HG03103 (cell line): ENCODE measurements at regions not wholly inside any gene's neighbourhood (a gene's known extent, or its start where the extent isn't known, plus 50 kb on each side); places are given as distances from the start of the nearest gene placed in this dataset.

Experiments
- ATAC-seq: cut with Tn5 transposase; IDR thresholded peaks from one replicate; pipeline ENCODE4 v1.9.1; 2021; ENCODE audit warnings: low read depth; ENCODE audit not compliant: unreplicated experiment

GRCh38 chr13:105599477-105600037 lies 935.9 kb downstream of the EFNB2 start:
- ATAC-seq = no peak

DNA sequence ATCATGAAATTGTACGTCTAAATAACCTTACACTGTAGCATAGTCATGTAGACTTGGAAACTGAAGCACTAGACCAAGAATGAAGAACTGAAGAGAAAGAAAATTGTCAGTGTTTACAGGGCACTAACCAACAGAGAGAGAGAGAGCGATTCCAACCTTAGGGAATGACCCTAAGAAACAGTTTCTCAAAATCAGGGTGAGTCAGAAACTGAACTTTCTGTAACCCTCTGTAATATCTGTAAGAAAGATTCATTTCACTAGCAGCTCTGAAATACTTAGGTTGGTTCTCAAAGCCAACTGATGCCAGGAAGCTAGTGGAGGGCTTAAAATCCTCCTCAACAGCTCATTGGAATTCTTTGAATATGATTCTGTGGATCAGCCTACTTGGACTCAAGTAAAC lies 936.9 kb downstream of the EFNB2 start:
- ATAC-seq = no peak

- no peak for ATAC-seq
These were observed 937.9 kb downstream of the EFNB2 start for GRCh38 chr13:105597573-105597972.

GRCh38 chr13:105595471-105595870 lies 940.0 kb downstream of the EFNB2 start:
- ATAC-seq = no peak

DNA sequence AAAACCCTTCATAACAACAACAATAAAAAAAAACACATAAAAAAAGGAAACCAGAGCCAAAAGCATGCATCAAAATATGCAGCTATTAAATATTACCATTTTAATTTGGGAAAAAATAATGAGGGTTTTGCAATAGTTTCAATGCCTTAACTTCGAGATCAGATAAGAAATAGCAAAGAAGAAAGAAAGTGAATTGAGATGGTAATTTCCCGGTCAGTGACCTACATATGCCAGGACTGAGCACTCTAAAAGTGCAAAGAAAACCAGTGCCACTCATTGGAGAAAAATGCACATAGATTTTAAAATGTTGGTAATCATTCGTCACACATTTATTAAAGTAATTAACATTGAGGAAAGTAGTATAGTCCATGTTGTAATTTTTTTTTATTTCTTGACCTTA lies 944.2 kb downstream of the EFNB2 start:
- no peak for ATAC-seq

GRCh38 chr13:105587786-105588185 lies 947.7 kb downstream of the EFNB2 start:
- ATAC-seq = no peak

DNA sequence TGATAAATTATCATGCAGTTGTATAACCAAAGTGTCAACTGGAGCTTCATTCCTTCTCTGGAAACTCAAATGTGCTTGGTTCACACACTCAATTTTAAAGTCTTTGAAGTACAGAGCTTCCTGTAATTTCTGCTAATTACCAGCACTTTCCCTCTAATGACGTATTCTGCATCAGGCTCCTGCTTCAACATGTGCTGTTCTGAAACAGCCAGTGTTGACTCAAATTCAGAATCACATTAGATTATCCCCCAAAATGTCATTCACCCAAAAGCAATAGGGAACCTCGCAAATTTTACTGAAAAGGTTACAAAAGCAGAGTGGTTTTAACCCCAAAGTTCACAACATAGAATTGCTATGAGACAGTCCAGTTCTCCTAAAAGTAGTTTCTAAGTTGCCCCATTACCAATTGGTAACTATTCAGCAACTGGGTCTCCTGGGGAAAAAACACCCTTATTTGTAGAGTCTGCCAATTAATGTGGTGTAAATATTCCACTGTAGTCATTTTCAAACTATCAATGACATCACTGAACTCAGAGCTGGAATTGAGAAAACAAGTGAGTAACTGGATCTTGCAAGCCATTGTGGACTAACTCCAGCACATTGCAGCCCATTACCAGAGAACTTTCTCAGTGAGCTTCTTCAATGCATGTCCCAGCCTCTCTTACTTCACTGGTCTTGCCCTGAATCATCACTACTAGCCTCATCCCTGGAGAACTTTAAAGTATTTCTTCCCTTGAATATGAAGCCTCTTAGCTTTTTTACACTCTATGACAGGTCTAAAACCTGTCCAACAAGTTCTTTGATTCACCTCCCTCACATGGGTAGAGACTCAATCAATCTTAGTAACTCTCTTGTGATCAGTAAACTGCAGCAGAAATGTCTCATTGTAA lies 955.4 kb downstream of the EFNB2 start:
- ATAC-seq = no peak

GRCh38 chr13:105573136-105573535 lies 962.3 kb downstream of the EFNB2 start:
- ATAC-seq = no peak

DNA sequence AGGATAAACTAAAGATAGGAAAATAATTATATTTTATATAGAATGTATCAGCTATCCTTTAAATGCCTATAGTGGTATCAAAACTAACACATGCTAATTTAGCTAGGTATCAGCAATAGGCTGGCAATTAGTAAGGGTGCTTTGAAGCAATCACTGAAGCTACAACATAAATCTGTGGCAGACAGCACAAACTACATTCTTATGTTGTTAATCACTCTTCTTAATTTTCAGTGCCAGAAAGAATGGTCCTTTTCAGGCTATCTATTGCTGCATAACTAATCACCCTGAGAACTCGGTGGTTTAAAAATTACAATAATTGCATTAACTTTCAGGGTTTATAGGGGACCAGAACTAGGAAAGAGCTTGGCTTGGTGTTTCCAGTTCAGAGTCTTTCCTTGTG lies 963.1 kb downstream of the EFNB2 start:
- no peak for ATAC-seq

DNA sequence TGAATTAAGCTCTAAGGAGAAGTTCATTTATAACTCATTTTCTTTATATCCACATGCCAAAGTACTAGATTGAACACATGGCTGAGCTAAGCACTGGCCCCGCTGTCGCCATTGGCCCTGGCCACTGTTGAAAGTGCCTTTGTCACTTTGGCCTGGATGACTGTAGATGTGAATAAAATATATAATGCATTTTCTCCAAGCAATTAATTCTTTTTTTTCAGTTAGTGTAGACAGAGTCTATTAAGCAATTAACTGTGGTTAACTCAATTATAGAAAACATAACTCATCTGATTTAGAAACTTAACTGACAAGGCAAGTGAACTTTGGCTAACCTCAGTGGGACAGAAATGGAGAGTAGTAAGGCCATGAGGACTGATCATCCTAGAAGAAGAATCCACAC lies 965.6 kb downstream of the EFNB2 start:
- no peak for ATAC-seq

- no peak for ATAC-seq
These were observed 967.4 kb downstream of the EFNB2 start for GRCh38 chr13:105567951-105568525.

GRCh38 chr13:105565136-105565727 lies 970.2 kb downstream of the EFNB2 start:
- no peak for ATAC-seq

DNA sequence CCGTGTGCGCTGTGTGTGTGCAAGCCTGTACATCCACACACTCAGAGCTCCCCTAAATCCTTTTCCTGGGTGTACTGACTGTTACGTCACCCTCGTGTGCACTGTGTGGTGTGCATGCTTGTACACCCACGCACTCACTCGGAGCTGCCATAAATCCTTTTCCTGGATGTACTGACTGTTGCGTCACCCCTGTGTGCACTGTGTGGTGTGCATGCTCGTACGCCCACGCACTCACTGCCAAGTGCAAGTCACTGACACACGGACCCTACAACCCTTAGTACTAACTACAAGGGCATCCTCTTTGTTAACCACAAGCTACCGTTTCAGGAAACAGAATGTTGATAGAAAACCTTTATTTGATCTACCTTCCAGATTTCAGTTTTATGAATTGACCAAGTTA lies 983.4 kb downstream of the EFNB2 start:
- no peak for ATAC-seq

DNA sequence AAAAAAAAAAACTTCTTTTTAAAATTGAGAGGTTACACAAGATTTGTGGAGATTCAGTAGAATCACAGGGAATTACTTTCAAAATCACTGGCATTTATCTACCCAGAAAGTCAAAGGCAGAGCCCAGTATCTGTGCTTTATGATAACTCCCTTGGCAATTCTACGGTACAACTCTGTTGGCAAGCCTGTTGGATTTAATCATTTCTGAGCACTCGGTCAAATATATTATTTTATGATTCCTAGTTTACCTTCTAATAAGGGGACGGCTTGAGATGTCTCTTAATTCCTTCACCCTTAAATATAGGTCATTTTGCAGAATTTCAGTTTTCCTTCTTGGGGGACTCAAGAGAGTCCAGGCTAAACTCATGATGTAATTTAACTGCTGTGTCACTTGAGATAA lies 987.6 kb downstream of the EFNB2 start:
- no peak for ATAC-seq

DNA sequence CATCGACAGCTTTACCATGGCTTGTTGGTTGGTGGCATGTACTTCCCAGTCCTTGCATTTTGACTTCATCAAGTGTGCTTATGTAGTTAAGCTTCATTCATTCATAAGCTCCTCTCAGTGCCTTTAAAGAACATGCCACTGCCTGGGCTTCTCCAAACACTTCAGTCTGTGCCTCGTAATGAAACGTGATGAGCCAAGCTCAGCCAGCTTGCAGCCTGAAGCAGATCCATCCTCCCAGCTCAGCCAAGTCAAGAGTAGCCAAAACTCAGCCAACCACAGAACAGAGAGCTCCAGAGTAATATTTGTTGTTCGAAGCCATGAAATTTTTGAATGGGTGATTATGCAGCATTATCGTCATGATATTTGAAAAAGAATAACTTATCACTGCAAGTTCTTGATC lies 989.7 kb downstream of the EFNB2 start:
- no peak for ATAC-seq

DNA sequence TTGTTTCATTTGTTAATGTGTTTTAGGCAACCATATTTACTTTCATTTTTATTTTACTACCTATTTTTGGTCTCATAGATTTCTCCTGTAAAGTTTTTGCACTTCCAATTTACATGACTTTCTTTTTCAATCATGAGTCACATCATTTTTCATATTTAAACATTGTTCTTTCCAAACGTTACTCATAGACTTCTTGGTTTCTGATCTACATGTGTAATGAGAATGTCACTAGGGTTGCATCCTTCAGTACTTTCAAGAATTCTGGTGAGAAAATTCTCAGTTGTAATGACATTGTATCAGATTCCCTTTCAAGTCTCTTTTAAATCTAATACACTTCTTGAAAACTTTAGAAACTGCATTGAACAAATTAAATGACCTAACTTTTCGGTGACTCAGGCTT lies 991.7 kb downstream of the EFNB2 start:
- no peak for ATAC-seq

DNA sequence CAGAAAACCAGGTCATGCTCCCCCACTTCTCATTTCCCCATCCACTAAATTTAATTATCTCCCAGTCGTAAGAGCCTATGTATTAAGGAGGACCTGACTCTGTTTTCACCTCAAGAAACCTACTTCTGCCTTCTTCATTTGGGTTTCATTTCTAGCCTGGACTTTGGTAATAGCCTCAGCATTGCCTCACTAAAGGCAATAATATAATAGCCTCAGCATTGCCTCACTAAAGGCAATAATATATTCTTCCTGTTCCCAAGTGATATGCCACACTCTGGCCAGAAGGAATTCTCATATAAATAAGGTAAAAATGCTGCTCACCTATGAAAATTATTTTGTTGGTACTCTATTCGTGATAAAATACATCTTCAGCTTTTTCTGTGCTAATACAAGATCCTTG lies 993.9 kb downstream of the EFNB2 start:
- ATAC-seq = no peak

DNA sequence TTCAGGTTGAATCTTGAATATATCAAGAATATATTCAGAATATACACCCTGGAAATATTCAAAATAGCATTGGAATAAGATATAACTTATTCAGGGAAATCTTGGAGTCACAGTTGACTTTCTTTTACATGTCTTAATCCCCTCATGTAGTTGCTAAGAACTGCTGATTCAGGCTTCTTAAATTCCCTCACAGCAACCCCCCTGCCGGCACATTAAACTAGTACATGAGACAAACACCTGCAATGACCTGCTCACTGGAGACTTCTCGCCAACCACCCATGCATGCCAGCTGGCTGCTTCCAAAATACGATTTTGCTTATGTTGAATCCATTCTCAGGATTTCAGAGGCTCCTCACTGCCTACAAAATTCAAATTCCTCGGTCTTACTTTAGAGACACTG lies 997.1 kb downstream of the EFNB2 start:
- no peak for ATAC-seq

GRCh38 chr13:105537113-105537512 lies 998.3 kb downstream of the EFNB2 start:
- ATAC-seq = no peak

DNA sequence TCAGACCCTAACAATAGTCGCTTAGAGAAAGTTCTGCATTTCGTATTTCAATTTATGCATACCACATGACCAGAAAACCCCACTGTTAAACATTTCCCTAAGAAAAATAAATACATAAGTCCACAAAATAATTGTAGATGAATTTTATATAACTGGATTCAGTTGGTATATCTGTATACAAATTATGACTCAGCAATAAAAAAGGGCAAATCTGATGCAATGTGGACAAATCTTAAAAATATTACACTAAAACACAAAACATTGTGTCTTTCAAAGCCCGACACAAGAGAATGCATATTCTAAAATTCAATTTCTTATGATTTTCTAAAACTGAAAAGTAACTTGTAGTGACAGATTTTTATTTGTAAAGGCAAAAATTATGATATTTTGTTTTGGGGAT lies 1005.0 kb downstream of the EFNB2 start:
- no peak for ATAC-seq

GRCh38 chr13:105527127-105527526 lies 1008.3 kb downstream of the EFNB2 start:
- no peak for ATAC-seq

GRCh38 chr13:105519771-105520170 lies 1015.7 kb downstream of the EFNB2 start:
- ATAC-seq = no peak
